ENCODE measurements at regions not wholly inside any gene's neighbourhood (a gene's known extent, or its start where the extent isn't known, plus 50 kb on each side); places are given as distances from the start of the nearest gene placed in this dataset.
"Not testable (repeated sequence)": the region's sequence is repeated elsewhere in the genome, so short reads cannot be mapped to it uniquely, and the experiment has no call there.

GRCh38 chr4:59553063-59553720 lies 1646.9 kb upstream of the ADGRL3 start:
- no peaks in the 10 kb centered on the region for H3K36me3 ChIP-seq (replicated peaks)
- TF ChIP-seq CTCF (IDR thresholded peaks at IDR 0.05; ENCODE audit: low read depth, low read length, missing control alignments): no peak
- in situ Hi-C loops (cut with HindIII; ENCODE audit: low pct_ligation_motif_present, low sequenced_read_pairs): no loop called here
- H3K27ac ChIP-seq: peak overlapping the region; percentile 71
- peak overlapping the region; percentile 39 for H3K4me3 ChIP-seq (ENCODE audit: low read depth, low read length)
- peak; percentile 74 for DNase-seq
- H3K27me3 ChIP-seq (replicated peaks): no peaks in the 10 kb centered on the region

- Histone ChIP-seq H3K27me3 (replicated peaks) (no peaks in the 10 kb centered on the region), H3K36me3 (replicated peaks) (no peaks in the 10 kb centered on the region), H3K4me3 (ENCODE audit: low read depth, low read length) (peak overlapping the region; percentile 39), H3K27ac (peak overlapping the region; percentile 71)
- TF ChIP-seq CTCF (IDR thresholded peaks at IDR 0.05; ENCODE audit: low read depth, low read length, missing control alignments): no peak
- in situ Hi-C loops (cut with HindIII; ENCODE audit: low pct_ligation_motif_present, low sequenced_read_pairs): no loop called here
- peak; percentile 56 for DNase-seq
These were observed 1646.4 kb upstream of the ADGRL3 start for GRCh38 chr4:59553721-59554091.

- DNase-seq; in situ Hi-C loops (cut with HindIII; ENCODE audit: low pct_ligation_motif_present, low sequenced_read_pairs); H3K36me3 ChIP-seq (replicated peaks); H3K27me3 ChIP-seq (replicated peaks); H3K4me3 ChIP-seq (ENCODE audit: low read depth, low read length); H3K27ac ChIP-seq: not testable (repeated sequence)
These were observed 1643.9 kb upstream of the ADGRL3 start for GRCh38 chr4:59556191-59556590.

- H3K36me3 ChIP-seq (replicated peaks); in situ Hi-C loops (cut with HindIII; ENCODE audit: low pct_ligation_motif_present, low sequenced_read_pairs); H3K27ac ChIP-seq; H3K27me3 ChIP-seq (replicated peaks); H3K4me3 ChIP-seq (ENCODE audit: low read depth, low read length); DNase-seq: not testable (repeated sequence)
These were observed 1639.9 kb upstream of the ADGRL3 start for GRCh38 chr4:59560141-59560648.

- Histone ChIP-seq H3K27ac (no peak overlapping the region), H3K36me3 (replicated peaks) (no peaks in the 10 kb centered on the region), H3K27me3 (replicated peaks) (no peaks in the 10 kb centered on the region), H3K4me3 (ENCODE audit: low read depth, low read length) (no peak overlapping the region)
- TF ChIP-seq CTCF (IDR thresholded peaks at IDR 0.05; ENCODE audit: low read depth, low read length, missing control alignments): no peak
- no peak for DNase-seq
- in situ Hi-C loops (cut with HindIII; ENCODE audit: low pct_ligation_motif_present, low sequenced_read_pairs): no loop called here
These were observed 1634.3 kb upstream of the ADGRL3 start for GRCh38 chr4:59565836-59566235.

- Histone ChIP-seq H3K27ac (no peak overlapping the region), H3K27me3 (replicated peaks) (no peaks in the 10 kb centered on the region), H3K36me3 (replicated peaks) (no peaks in the 10 kb centered on the region), H3K4me3 (ENCODE audit: low read depth, low read length) (no peak overlapping the region)
- TF ChIP-seq CTCF (IDR thresholded peaks at IDR 0.05; ENCODE audit: low read depth, low read length, missing control alignments): no peak
- in situ Hi-C loops (cut with HindIII; ENCODE audit: low pct_ligation_motif_present, low sequenced_read_pairs): no loop called here
- no peak for DNase-seq
These were observed 1629.2 kb upstream of the ADGRL3 start for GRCh38 chr4:59570860-59571476.
